Karpas-422 (cell line): ENCODE measurements at regions not wholly inside any gene's neighbourhood (a gene's known extent, or its start where the extent isn't known, plus 50 kb on each side); places are given as distances from the start of the nearest gene placed in this dataset.
A peak's percentile ranks its signal among the peaks of the same experiment; 100 is the strongest.

Source experiments
- DNase-seq: peaks from one replicate; pipeline ENCODE4 v3.0.0-alpha.2; 2015
- H2AFZ ChIP-seq: fragments of 200-600 bp; sonication (generic); 2 replicates; pipeline ENCODE4 v1.6.1; 2014; ENCODE audit warnings: antibody characterized with exemption, low read length, mixed read lengths
- H3K27ac ChIP-seq: fragments of 200-600 bp; sonication (generic); 2 replicates; pipeline ENCODE4 v1.5.1; 2014; ENCODE audit warnings: mild to moderate bottlenecking, low read length, moderate library complexity
- H3K27me3 ChIP-seq: fragments of 200-600 bp; sonication (generic); 2 replicates; pipeline ENCODE4 v1.6.1; 2014; ENCODE audit warnings: low read length, mixed read lengths
- H3K36me3 ChIP-seq: fragments of 200-600 bp; sonication (generic); 2 replicates; pipeline ENCODE4 v1.6.1; 2014; ENCODE audit warnings: low read length, mixed read lengths; ENCODE audit not compliant: insufficient read depth
- H3K4me1 ChIP-seq: fragments of 200-600 bp; sonication (generic); 2 replicates; pipeline ENCODE4 v1.6.1; 2014; ENCODE audit warnings: mild to moderate bottlenecking, low read length, mixed read lengths
- H3K4me2 ChIP-seq: fragments of 200-600 bp; sonication (generic); 2 replicates; pipeline ENCODE4 v1.6.1; 2014; ENCODE audit warnings: low read length, low read depth, mild to moderate bottlenecking; ENCODE audit not compliant: poor library complexity, severe bottlenecking
- H3K4me3 ChIP-seq: fragments of 200-600 bp; sonication (generic); 2 replicates; pipeline ENCODE4 v1.5.1; 2014; ENCODE audit warnings: mild to moderate bottlenecking, antibody characterized with exemption, low read length, mixed read lengths
- H3K79me2 ChIP-seq: fragments of 200-600 bp; sonication (generic); 2 replicates; pipeline ENCODE4 v1.6.1; 2014; ENCODE audit warnings: mild to moderate bottlenecking, low read length, mixed read lengths
- H3K9ac ChIP-seq: fragments of 200-600 bp; sonication (generic); 2 replicates; pipeline ENCODE4 v1.6.0; 2014; ENCODE audit warnings: low read length
- H3K9me2 ChIP-seq: fragments of 200-600 bp; sonication (generic), shearing (Covaris generic); replicated peaks from 2 replicates; pipeline ENCODE4 v1.6.0; 2014; ENCODE audit warnings: mild to moderate bottlenecking, low read length, moderate library complexity; ENCODE audit not compliant: insufficient read depth
- H3K9me3 ChIP-seq: fragments of 300-700, 200-600 bp; sonication (generic); 2 replicates; pipeline ENCODE4 v1.6.1; 2014; ENCODE audit warnings: low read length, mixed read lengths
- H4K20me1 ChIP-seq: fragments of 200-600 bp; sonication (generic); 2 replicates; pipeline ENCODE4 v1.6.1; 2014; ENCODE audit warnings: mild to moderate bottlenecking, antibody characterized with exemption, low read length, low read depth; ENCODE audit not compliant: insufficient read depth

GRCh38 chr12:4159851-4160250 lies 113.7 kb upstream of the CCND2 start:
- Histone ChIP-seq H3K4me3 (no peak overlapping the region), H3K27ac (no peak overlapping the region), H3K4me2 (no peak overlapping the region), H3K36me3 (no peaks in the 10 kb centered on the region), H3K9ac (no peak overlapping the region), H2AFZ (no peak overlapping the region), H3K79me2 (no peaks in the 10 kb centered on the region), H3K4me1 (no peaks in the 10 kb centered on the region), H4K20me1 (no peaks in the 10 kb centered on the region), H3K9me2 (no peaks in the 10 kb centered on the region), H3K27me3 (no peaks in the 10 kb centered on the region), H3K9me3 (no peaks in the 10 kb centered on the region)
- no peak for DNase-seq

- Histone ChIP-seq H3K27me3 (no peaks in the 10 kb centered on the region), H3K36me3 (no peaks in the 10 kb centered on the region), H3K9me3 (no peaks in the 10 kb centered on the region), H3K9ac (no peak overlapping the region), H3K79me2 (no peaks in the 10 kb centered on the region), H4K20me1 (no peaks in the 10 kb centered on the region), H3K4me1 (no peaks in the 10 kb centered on the region), H2AFZ (no peak overlapping the region), H3K4me2 (no peak overlapping the region), H3K27ac (no peak overlapping the region), H3K9me2 (no peaks in the 10 kb centered on the region), H3K4me3 (no peak overlapping the region)
- no peak for DNase-seq
Measured at GRCh38 chr12:4158306-4158705, 115.3 kb upstream of the CCND2 start.

GRCh38 chr12:4157122-4157521 lies 116.4 kb upstream of the CCND2 start:
- Histone ChIP-seq H3K4me3 (no peak overlapping the region), H3K9me3 (no peaks in the 10 kb centered on the region), H3K27ac (no peak overlapping the region), H3K4me2 (no peak overlapping the region), H2AFZ (no peak overlapping the region), H4K20me1 (no peaks in the 10 kb centered on the region), H3K36me3 (no peaks in the 10 kb centered on the region), H3K4me1 (0 out of 2 replicates have a peak, but pooled peaks cover under 1% of the 10 kb centered on the region), H3K79me2 (no peaks in the 10 kb centered on the region), H3K27me3 (no peaks in the 10 kb centered on the region), H3K9me2 (no peaks in the 10 kb centered on the region), H3K9ac (no peak overlapping the region)
- DNase-seq = no peak

DNA sequence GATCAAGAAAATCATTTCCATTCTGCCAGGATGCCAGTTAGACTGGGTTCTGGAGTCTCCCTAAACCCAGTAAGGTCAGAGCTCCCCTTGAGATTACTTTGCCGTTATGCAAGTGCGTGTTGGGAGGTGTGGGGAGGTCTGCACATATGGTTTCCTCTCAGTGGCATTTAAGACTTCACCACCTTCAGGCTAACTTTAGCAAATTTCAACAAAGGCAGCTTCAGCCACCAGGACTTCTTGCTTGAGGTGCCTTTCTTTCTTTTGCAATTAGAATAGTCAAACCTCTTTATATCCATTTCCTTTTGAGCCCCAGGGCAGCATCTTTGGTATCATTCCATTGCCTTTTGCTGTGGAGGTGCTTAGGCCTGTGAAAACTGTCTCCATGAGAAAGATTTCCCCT lies 117.2 kb upstream of the CCND2 start:
- no peak for DNase-seq
- Histone ChIP-seq H3K9me2 (no peaks in the 10 kb centered on the region), H3K79me2 (no peaks in the 10 kb centered on the region), H3K4me2 (no peak overlapping the region), H3K4me1 (peaks cover 9% of the 10 kb centered on the region), H4K20me1 (no peaks in the 10 kb centered on the region), H3K27me3 (no peaks in the 10 kb centered on the region), H3K9me3 (no peaks in the 10 kb centered on the region), H3K36me3 (no peaks in the 10 kb centered on the region), H3K4me3 (no peak overlapping the region), H2AFZ (no peak overlapping the region), H3K9ac (no peak overlapping the region), H3K27ac (no peak overlapping the region)

- Histone ChIP-seq H3K4me1 (peaks cover 9% of the 10 kb centered on the region), H3K27me3 (no peaks in the 10 kb centered on the region), H3K9ac (no peak overlapping the region), H3K27ac (no peak overlapping the region), H3K79me2 (no peaks in the 10 kb centered on the region), H3K4me2 (no peak overlapping the region), H3K9me3 (no peaks in the 10 kb centered on the region), H3K36me3 (no peaks in the 10 kb centered on the region), H2AFZ (no peak overlapping the region), H3K4me3 (no peak overlapping the region), H4K20me1 (no peaks in the 10 kb centered on the region), H3K9me2 (no peaks in the 10 kb centered on the region)
- DNase-seq = no peak
Measured at GRCh38 chr12:4154672-4155225, 118.8 kb upstream of the CCND2 start.

- Histone ChIP-seq H3K9me2 (no peaks in the 10 kb centered on the region), H4K20me1 (no peaks in the 10 kb centered on the region), H2AFZ (no peak overlapping the region), H3K36me3 (no peaks in the 10 kb centered on the region), H3K9ac (no peak overlapping the region), H3K4me1 (peaks cover 15% of the 10 kb centered on the region), H3K4me3 (no peak overlapping the region), H3K79me2 (no peaks in the 10 kb centered on the region), H3K27ac (no peak overlapping the region), H3K4me2 (no peak overlapping the region), H3K9me3 (no peaks in the 10 kb centered on the region), H3K27me3 (no peaks in the 10 kb centered on the region)
- no peak for DNase-seq
Measured at GRCh38 chr12:4153343-4153892, 120.1 kb upstream of the CCND2 start.

GRCh38 chr12:4152145-4152795 lies 121.3 kb upstream of the CCND2 start:
- no peak overlapping the region for H2AFZ ChIP-seq
- H3K4me1 ChIP-seq = peaks cover 26% of the 10 kb centered on the region
- no peak overlapping the region for H3K4me3 ChIP-seq
- no peaks in the 10 kb centered on the region for H3K79me2 ChIP-seq
- no peak for DNase-seq
- H4K20me1 ChIP-seq = no peaks in the 10 kb centered on the region
- H3K9me2 ChIP-seq = no peaks in the 10 kb centered on the region
- H3K36me3 ChIP-seq = no peaks in the 10 kb centered on the region
- no peaks in the 10 kb centered on the region for H3K9me3 ChIP-seq
- H3K4me2 ChIP-seq = no peak overlapping the region
- H3K27me3 ChIP-seq = no peaks in the 10 kb centered on the region
- no peak overlapping the region for H3K9ac ChIP-seq
- H3K27ac ChIP-seq = no peak overlapping the region

- DNase-seq = peak; percentile 46
- no peaks in the 10 kb centered on the region for H4K20me1 ChIP-seq
- no peaks in the 10 kb centered on the region for H3K27me3 ChIP-seq
- no peak overlapping the region for H3K9ac ChIP-seq
- no peaks in the 10 kb centered on the region for H3K9me2 ChIP-seq
- no peaks in the 10 kb centered on the region for H3K36me3 ChIP-seq
- H2AFZ ChIP-seq = no peak overlapping the region
- no peak overlapping the region for H3K4me3 ChIP-seq
- H3K27ac ChIP-seq = no peak overlapping the region
- no peak overlapping the region for H3K4me2 ChIP-seq
- no peaks in the 10 kb centered on the region for H3K9me3 ChIP-seq
- H3K79me2 ChIP-seq = no peaks in the 10 kb centered on the region
- peaks cover 34% of the 10 kb centered on the region for H3K4me1 ChIP-seq
Measured at GRCh38 chr12:4151362-4152121, 122.0 kb upstream of the CCND2 start.
